ENCODE measurements at regions not wholly inside any gene's neighbourhood (a gene's known extent, or its start where the extent isn't known, plus 50 kb on each side); places are given as distances from the start of the nearest gene placed in this dataset.

DNA sequence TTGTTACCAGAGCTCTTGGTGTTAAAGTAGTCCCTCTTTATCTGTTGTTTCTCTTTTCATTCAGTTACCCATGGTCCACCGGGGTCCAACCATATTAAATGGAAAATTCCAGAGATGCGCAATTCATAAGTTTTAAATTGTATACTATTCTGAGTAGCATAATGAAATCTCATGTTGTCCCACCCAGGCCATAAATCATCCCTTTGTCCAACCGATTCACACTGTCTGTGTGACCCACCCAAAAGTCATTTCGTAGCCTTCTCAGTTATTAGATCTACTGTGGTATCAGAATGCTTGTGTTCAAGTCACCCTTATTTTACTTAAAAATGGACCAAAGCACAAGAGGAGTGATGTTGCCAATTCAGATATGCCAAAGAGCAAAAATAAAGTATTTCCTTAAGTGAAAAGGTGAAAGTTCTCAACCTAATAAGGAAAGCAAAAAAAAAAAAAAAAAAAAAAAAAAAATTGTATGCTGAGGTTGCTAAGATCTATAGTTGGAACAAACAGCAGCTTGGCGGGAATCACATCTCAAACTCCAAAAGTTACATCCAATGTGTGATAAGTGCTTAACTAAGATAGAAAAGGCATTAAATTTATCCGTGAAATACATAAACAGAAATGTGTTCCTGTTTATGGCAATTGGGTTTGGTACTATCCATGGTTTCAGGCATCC is 106.8 kb upstream of the GPBP1 start:
- no peaks in the 10 kb centered on the region for H3K9me3 ChIP-seq
- DNase-seq (ENCODE audit: extremely low spot score in 2 of 2) = no peak
- TF ChIP-seq POLR2A (IDR thresholded peaks at IDR 0.05) (no peak), POLR2AphosphoS5 (IDR thresholded peaks at IDR 0.05; ENCODE audit: insufficient read depth in 1 of 2, low read depth in 1 of 2) (no peak)
- TF ChIP-seq, protein P1, sequence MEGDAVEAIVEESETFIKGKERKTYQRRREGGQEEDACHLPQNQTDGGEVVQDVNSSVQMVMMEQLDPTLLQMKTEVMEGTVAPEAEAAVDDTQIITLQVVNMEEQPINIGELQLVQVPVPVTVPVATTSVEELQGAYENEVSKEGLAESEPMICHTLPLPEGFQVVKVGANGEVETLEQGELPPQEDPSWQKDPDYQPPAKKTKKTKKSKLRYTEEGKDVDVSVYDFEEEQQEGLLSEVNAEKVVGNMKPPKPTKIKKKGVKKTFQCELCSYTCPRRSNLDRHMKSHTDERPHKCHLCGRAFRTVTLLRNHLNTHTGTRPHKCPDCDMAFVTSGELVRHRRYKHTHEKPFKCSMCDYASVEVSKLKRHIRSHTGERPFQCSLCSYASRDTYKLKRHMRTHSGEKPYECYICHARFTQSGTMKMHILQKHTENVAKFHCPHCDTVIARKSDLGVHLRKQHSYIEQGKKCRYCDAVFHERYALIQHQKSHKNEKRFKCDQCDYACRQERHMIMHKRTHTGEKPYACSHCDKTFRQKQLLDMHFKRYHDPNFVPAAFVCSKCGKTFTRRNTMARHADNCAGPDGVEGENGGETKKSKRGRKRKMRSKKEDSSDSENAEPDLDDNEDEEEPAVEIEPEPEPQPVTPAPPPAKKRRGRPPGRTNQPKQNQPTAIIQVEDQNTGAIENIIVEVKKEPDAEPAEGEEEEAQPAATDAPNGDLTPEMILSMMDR (IDR thresholded peaks at IDR 0.05) = no peak
- no peaks in the 10 kb centered on the region for H3K4me1 ChIP-seq
- H3K27me3 ChIP-seq = no peaks in the 10 kb centered on the region
- H3K4me3 ChIP-seq = no peak overlapping the region
- no peak overlapping the region for H3K27ac ChIP-seq
- intact Hi-C loops (cut with DNase I) = no loop called here
- H3K36me3 ChIP-seq = no peaks in the 10 kb centered on the region

- Histone ChIP-seq H3K4me3 (no peak overlapping the region), H3K9me3 (no peaks in the 10 kb centered on the region), H3K4me1 (no peaks in the 10 kb centered on the region), H3K27me3 (no peaks in the 10 kb centered on the region), H3K27ac (no peak overlapping the region), H3K36me3 (no peaks in the 10 kb centered on the region)
- intact Hi-C loops (cut with DNase I) = no loop called here
- TF ChIP-seq POLR2A (IDR thresholded peaks at IDR 0.05) = no peak
- TF ChIP-seq, protein P1 (IDR thresholded peaks at IDR 0.05) = no peak
- TF ChIP-seq POLR2AphosphoS5 (IDR thresholded peaks at IDR 0.05; ENCODE audit: insufficient read depth in 1 of 2, low read depth in 1 of 2) = no peak
- DNase-seq (ENCODE audit: extremely low spot score in 2 of 2) = no peak
Measured at GRCh38 chr5:57067597-57067924, 106.3 kb upstream of the GPBP1 start.

DNA sequence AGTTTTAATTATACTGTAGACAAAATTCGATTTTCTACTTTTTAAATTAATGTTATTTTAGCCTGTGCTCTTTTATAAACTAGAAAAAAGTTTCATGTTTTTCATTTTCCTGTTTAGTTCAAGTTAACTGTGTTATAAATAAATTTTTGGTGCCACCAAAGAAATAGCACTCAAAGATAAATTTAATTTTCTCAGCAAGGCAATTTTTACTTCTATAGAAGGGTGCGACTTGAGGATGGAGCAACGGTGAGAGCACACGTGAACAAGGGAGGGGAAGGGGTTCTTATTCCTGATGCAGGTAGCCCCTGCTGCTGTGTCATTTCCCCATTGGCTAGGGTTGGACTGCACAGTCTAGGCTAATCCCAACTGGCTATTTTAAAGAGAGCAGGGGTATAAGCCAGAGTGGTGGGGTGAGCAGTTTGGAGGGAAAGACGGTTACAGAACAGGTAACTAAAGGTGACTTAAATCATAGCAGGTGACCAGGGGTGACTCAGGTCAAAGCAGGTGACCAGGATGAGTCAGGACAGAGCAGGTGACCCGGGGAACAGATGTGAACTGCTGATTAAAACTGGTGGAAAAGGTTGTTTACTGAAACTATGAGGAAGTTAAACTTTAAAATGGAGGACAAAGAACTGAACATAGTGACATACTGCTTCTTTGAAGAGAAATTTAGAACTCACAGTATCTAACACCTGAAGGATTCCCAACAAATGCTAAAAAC is 104.6 kb upstream of the GPBP1 start:
- DNase-seq (ENCODE audit: extremely low spot score in 2 of 2) = no peak
- no peak overlapping the region for H3K4me3 ChIP-seq
- no peaks in the 10 kb centered on the region for H3K4me1 ChIP-seq
- H3K36me3 ChIP-seq = no peaks in the 10 kb centered on the region
- intact Hi-C loops (cut with DNase I) = no loop called here
- no peak overlapping the region for H3K27ac ChIP-seq
- H3K27me3 ChIP-seq = no peaks in the 10 kb centered on the region
- TF ChIP-seq, protein P1 (IDR thresholded peaks at IDR 0.05) = no peak
- TF ChIP-seq POLR2A (IDR thresholded peaks at IDR 0.05) (no peak), POLR2AphosphoS5 (IDR thresholded peaks at IDR 0.05; ENCODE audit: insufficient read depth in 1 of 2, low read depth in 1 of 2) (no peak)
- H3K9me3 ChIP-seq = no peaks in the 10 kb centered on the region

DNA sequence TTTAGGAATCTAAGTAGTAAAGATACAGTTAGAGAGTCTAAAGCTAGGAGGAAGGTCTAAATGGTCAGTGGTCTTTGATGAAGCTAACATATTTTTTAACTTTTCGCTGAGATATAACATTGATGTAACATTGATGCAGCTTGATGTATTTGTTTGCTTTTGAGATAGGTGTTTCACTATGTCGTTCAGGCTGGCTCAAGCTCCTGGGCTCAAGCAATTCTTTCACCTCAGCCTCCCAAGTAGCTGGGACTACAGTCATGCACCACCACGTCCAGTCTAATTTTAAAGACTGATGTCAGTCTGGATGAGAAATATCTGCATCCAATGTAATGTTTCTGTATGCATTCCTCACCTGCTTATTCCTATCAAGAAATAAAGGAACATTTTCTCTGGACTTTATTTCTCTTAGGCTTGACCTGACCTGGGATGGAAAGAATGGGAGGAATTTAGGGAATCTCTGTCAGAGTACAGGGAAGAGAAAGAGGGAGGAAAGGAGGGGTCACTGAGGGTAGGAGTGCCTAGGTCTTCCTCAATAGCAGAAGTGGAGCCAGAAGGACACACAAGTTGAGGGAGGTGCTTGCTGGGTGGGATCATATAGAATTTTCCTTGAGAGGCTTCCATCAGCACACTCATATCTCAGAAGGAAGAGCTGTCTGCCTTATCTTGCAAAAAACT is 101.5 kb upstream of the GPBP1 start:
- Histone ChIP-seq H3K36me3 (no peaks in the 10 kb centered on the region), H3K27me3 (no peaks in the 10 kb centered on the region), H3K9me3 (no peaks in the 10 kb centered on the region), H3K4me3 (no peak overlapping the region), H3K4me1 (no peaks in the 10 kb centered on the region), H3K27ac (no peak overlapping the region)
- no peak for DNase-seq (ENCODE audit: extremely low spot score in 2 of 2)
- intact Hi-C loops (cut with DNase I) = no loop called here
- TF ChIP-seq, protein P1 (IDR thresholded peaks at IDR 0.05) = no peak
- TF ChIP-seq POLR2AphosphoS5 (IDR thresholded peaks at IDR 0.05; ENCODE audit: insufficient read depth in 1 of 2, low read depth in 1 of 2) (no peak), POLR2A (IDR thresholded peaks at IDR 0.05) (no peak)
